ENCODE measurements at regions not wholly inside any gene's neighbourhood (a gene's known extent, or its start where the extent isn't known, plus 50 kb on each side); places are given as distances from the start of the nearest gene placed in this dataset.

DNA sequence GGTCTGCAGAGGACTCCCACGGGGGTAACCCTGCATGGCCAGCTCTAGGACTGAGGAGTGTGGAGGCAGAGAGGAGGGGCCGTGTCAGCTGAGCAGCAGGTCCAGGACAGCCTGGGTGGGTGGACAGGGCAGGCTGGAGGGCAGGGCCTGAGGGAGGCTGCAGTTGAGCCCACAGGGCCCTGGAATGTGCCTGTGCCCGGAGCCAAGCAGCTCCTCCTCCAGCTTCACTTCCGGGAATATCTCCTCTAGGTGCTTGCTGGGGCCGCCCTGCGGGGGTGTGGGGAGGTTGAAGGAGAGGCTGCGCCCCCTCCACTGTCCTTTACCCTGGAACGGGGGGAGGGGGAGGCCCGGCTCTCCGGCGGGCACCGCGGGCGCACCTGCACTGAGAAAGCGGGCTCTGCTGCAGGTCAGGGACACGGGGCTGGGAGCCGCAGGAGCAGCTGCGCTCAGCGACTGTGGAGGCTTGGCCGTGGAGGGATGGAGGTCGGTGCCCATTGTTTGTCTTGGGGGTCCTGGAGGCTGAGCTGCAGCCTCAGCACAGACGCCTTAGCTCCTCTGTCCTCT is 1293.2 kb downstream of the BRD1 start:
- TF ChIP-seq POLR2AphosphoS5 (IDR thresholded peaks at IDR 0.05) = no peak
- TF ChIP-seq, protein P1, sequence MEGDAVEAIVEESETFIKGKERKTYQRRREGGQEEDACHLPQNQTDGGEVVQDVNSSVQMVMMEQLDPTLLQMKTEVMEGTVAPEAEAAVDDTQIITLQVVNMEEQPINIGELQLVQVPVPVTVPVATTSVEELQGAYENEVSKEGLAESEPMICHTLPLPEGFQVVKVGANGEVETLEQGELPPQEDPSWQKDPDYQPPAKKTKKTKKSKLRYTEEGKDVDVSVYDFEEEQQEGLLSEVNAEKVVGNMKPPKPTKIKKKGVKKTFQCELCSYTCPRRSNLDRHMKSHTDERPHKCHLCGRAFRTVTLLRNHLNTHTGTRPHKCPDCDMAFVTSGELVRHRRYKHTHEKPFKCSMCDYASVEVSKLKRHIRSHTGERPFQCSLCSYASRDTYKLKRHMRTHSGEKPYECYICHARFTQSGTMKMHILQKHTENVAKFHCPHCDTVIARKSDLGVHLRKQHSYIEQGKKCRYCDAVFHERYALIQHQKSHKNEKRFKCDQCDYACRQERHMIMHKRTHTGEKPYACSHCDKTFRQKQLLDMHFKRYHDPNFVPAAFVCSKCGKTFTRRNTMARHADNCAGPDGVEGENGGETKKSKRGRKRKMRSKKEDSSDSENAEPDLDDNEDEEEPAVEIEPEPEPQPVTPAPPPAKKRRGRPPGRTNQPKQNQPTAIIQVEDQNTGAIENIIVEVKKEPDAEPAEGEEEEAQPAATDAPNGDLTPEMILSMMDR (IDR thresholded peaks at IDR 0.05) = no peak
